B cell (primary cell): ENCODE measurements at regions not wholly inside any gene's neighbourhood (a gene's known extent, or its start where the extent isn't known, plus 50 kb on each side); places are given as distances from the start of the nearest gene placed in this dataset.

Experiments
- EZH2 ChIP-seq: IDR thresholded peaks from 2 replicates; pipeline ENCODE4 v1.6.1; 2012; ENCODE audit warnings: borderline replicate concordance, low read depth, mild to moderate bottlenecking, moderate library complexity, low read length; ENCODE audit not compliant: insufficient read depth, poor library complexity, severe bottlenecking
- TF ChIP-seq, protein P1 (sequence below): fragments of 200-600 bp; IDR thresholded peaks from one replicate; pipeline ENCODE4 v1.8.0; 2022; ENCODE audit warnings: antibody characterized with exemption, mild to moderate bottlenecking

DNA sequence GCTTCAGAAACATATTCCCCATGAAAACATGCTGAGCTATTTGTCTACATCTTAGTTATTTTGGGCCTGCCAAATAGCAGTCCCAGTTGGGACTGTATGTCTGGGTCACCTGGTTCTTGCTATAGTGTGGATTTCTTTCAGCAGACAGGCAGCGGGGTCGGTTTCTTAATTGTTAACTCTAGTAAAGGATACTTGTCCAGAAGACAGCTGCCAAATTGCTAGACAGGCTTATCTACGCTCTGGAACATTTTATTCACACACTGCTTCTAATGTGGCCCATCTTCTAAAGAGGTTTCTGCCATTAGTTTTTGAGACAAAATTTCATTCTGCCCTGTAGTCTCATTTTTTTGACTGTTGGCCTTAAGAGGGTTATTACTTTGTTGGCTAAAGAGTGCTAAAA, 217.9 kb downstream of the RWDD3 start:
- TF ChIP-seq, protein P1, sequence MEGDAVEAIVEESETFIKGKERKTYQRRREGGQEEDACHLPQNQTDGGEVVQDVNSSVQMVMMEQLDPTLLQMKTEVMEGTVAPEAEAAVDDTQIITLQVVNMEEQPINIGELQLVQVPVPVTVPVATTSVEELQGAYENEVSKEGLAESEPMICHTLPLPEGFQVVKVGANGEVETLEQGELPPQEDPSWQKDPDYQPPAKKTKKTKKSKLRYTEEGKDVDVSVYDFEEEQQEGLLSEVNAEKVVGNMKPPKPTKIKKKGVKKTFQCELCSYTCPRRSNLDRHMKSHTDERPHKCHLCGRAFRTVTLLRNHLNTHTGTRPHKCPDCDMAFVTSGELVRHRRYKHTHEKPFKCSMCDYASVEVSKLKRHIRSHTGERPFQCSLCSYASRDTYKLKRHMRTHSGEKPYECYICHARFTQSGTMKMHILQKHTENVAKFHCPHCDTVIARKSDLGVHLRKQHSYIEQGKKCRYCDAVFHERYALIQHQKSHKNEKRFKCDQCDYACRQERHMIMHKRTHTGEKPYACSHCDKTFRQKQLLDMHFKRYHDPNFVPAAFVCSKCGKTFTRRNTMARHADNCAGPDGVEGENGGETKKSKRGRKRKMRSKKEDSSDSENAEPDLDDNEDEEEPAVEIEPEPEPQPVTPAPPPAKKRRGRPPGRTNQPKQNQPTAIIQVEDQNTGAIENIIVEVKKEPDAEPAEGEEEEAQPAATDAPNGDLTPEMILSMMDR: no peak
- TF ChIP-seq EZH2: no peak
